ENCODE measurements at regions not wholly inside any gene's neighbourhood (a gene's known extent, or its start where the extent isn't known, plus 50 kb on each side); places are given as distances from the start of the nearest gene placed in this dataset.
A peak's percentile ranks its signal among the peaks of the same experiment; 100 is the strongest.

DNA sequence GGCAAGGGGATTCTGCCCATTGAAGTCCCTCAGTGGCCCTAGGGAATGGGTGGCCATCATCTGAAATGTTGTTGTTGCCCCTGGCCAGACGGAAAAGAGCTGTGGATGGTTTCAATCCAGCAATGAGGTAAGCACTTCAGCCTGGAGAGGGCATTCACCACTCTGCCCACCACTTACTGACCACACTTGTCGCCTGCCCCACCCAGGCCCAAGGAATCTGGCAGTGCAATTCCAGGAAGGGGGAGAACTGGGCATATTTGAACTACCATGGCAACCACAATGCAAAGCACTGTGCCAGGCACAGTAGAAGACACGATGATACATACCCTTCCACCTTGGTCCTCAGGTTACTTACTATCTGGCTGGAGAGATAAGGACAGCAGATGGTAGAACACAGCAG, 161.6 kb downstream of the PDGFRA start:
- H3K4me3 ChIP-seq (ENCODE audit: low read length): no peak overlapping the region
- TF ChIP-seq, protein P1, sequence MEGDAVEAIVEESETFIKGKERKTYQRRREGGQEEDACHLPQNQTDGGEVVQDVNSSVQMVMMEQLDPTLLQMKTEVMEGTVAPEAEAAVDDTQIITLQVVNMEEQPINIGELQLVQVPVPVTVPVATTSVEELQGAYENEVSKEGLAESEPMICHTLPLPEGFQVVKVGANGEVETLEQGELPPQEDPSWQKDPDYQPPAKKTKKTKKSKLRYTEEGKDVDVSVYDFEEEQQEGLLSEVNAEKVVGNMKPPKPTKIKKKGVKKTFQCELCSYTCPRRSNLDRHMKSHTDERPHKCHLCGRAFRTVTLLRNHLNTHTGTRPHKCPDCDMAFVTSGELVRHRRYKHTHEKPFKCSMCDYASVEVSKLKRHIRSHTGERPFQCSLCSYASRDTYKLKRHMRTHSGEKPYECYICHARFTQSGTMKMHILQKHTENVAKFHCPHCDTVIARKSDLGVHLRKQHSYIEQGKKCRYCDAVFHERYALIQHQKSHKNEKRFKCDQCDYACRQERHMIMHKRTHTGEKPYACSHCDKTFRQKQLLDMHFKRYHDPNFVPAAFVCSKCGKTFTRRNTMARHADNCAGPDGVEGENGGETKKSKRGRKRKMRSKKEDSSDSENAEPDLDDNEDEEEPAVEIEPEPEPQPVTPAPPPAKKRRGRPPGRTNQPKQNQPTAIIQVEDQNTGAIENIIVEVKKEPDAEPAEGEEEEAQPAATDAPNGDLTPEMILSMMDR (conservative IDR thresholded peaks at IDR 0.05; ENCODE audit: low read depth, low read length): no peak
- DNase-seq (ENCODE audit: low read depth): no peak

DNA sequence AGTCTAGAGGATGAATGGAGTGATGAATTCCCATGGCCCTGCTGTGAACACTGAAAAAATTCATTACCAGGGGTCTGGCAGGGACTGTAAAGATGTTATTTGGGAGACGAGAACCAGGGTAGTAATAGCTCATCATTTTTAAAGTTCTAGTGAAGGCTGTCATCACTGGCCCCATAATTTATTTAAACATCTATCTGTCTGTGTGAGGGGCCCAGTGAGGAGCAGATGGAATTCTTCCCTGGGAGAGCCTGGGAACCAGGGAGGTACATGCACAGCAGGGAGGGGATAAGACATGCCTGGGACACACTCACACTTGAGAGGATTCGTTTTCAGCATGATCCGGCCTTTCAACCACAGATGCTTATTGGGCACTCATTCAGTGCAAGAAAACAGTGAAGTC, 162.0 kb downstream of the PDGFRA start:
- TF ChIP-seq, protein P1 (conservative IDR thresholded peaks at IDR 0.05; ENCODE audit: low read depth, low read length): no peak
- no peak for DNase-seq (ENCODE audit: low read depth)

DNA sequence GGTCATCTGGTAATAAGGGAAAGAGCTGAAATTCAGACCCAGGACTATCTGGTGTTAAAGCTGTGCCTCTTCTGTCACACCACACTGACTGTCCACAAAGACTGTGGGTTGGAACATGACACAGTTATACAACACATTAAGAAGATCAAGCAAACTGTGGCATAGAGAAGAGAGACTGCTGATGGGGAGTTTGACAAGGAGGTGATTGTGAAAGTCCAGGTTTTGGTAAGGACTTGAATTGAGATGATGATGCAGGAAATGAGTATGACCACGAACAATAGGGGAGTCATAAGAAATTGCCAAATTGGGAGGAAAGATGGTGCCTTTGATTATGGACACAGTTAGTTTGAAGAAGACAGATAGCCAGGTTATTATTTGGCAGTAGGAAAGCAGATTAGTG, 163.4 kb downstream of the PDGFRA start:
- no peak for DNase-seq (ENCODE audit: low read depth)
- H3K4me3 ChIP-seq (ENCODE audit: low read length): no peak overlapping the region
- TF ChIP-seq, protein P1 (conservative IDR thresholded peaks at IDR 0.05; ENCODE audit: low read depth, low read length): no peak

More for the DNA sequence above, 162.0 kb downstream of the PDGFRA start:
- no peak overlapping the region for H3K4me3 ChIP-seq (ENCODE audit: low read length)

DNA sequence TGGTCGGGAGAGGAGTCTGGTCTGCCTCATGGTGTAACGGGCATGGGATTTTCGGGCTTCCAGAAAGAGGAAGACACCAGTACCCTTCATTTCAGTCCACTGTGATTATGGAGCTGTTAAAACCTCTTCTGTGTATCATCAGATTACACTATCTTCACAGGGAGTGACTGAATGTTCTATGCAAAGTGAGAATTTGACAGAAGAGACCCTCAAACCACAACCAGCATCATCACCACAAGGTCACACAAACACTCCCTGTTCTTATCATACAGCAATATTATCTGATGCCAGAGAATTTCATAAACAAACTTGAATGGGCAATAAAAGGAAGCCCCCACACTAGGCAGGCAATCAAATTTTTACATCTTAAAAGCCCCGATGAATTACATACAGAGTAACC, 164.2 kb downstream of the PDGFRA start:
- DNase-seq (ENCODE audit: low read depth): no peak
- H3K4me3 ChIP-seq (ENCODE audit: low read length): no peak overlapping the region
- TF ChIP-seq, protein P1 (conservative IDR thresholded peaks at IDR 0.05; ENCODE audit: low read depth, low read length): no peak

DNA sequence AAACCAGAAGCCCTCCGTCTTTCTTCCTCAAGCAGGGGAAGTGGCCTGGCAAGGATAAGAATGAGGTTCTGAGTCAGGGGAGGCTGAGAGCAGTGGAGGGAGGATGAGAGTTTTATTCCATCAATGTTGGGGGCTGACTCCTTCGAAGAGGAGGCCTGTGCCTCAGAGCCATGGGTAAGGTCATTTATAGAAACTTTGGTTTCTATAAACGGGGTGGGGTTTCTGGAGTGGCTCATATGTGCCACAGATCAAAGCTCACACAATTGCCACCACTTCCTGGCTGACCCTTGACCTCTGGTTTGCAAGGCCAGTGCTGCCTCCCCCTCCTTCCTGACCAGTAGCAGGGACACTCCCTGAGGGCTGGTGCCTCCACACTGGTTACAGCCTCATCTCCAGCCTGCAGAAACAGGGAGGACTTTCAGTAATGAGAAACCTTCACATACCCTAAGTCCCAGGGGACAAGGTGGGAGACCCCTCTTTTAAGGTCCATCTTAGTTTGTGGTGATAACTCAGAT, 166.0 kb downstream of the PDGFRA start:
- DNase-seq (ENCODE audit: low read depth): no peak
- H3K4me3 ChIP-seq (ENCODE audit: low read length): no peak overlapping the region
- TF ChIP-seq, protein P1 (conservative IDR thresholded peaks at IDR 0.05; ENCODE audit: low read depth, low read length): no peak

DNA sequence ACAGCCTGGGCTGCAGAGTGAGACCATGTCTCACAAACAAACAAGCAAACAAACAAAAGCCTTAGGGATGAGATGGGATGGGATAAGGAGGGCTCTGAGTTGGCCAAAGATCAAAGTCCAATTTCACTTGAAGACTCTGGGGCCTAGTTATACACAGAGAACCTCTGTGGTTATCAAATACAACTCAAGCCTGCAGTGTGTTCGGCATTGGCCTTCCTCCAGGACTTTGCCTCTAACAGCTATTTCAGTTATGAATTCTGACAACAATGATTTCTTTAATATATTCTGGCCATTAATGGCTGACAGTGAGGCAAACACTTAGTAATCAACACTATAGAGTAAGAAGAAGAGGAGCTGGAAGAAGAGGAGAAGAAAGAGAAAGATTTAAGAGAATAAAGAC, 171.1 kb downstream of the PDGFRA start:
- TF ChIP-seq, protein P1 (conservative IDR thresholded peaks at IDR 0.05; ENCODE audit: low read depth, low read length): no peak
- no peak for DNase-seq (ENCODE audit: low read depth)
- H3K4me3 ChIP-seq (ENCODE audit: low read length): no peak overlapping the region

DNA sequence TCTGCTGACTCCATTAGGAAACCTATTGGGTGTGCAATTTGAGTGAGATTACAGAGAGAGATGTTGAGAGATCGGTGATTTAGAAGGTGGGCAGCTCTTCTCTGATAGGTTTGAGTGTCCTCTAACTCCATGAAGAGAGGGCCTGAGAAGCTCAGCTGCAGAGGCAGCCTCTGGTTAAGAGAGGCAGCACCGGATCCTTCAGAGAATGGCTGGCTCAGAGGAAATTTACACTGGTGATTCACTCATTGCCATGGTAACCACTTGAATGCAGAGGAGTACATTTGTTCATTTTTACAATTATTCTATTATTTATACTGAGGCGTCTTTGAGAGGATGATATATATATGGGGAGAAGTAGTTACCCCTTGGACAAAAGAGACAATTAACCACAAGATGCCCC, 171.7 kb downstream of the PDGFRA start:
- no peak overlapping the region for H3K4me3 ChIP-seq (ENCODE audit: low read length)
- TF ChIP-seq, protein P1 (conservative IDR thresholded peaks at IDR 0.05; ENCODE audit: low read depth, low read length): no peak
- peak; percentile 32 for DNase-seq (ENCODE audit: low read depth)

All from retinal pigment epithelial cell (primary cell).